T-helper 2 cell (primary cell): ENCODE measurements at regions not wholly inside any gene's neighbourhood (a gene's known extent, or its start where the extent isn't known, plus 50 kb on each side); places are given as distances from the start of the nearest gene placed in this dataset.
A peak's percentile ranks its signal among the peaks of the same experiment; 100 is the strongest.

Experiments used
- DNase-seq, 5 experiments: peaks; one replicate each; pipeline versions ENCODE4 v3.0.0 to v3.0.0-alpha.2; 2012 to 2022

- no peak for DNase-seq
These were observed 92.0 kb upstream of the SNTG2 start for GRCh38 chr2:858646-859045.

GRCh38 chr2:857937-858336 lies 92.7 kb upstream of the SNTG2 start:
- DNase-seq = no peak

- DNase-seq = no peak
These were observed 93.6 kb upstream of the SNTG2 start for GRCh38 chr2:857081-857480.

DNA sequence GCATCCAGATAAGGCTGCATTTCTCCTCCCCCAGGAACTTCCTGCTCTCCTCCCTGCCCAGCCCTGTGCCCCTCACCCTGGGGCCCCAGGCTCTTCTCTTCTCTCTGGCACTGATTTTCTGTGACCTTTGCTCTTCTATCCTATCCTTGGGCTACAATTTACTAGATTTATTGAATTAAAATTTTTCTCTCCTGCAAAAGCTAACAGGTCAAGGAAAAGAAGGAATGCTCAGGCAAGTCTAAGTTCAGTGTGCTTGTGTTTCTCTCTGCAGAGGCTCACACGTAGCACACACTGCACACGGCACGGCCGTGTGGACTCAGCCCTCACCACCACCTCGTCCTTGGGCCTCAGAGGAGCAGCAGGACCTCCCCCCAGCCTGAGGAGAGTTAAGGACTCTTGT lies 94.2 kb upstream of the SNTG2 start:
- DNase-seq = no peak

- DNase-seq = no peak
These were observed 94.6 kb upstream of the SNTG2 start for GRCh38 chr2:856041-856440.

DNA sequence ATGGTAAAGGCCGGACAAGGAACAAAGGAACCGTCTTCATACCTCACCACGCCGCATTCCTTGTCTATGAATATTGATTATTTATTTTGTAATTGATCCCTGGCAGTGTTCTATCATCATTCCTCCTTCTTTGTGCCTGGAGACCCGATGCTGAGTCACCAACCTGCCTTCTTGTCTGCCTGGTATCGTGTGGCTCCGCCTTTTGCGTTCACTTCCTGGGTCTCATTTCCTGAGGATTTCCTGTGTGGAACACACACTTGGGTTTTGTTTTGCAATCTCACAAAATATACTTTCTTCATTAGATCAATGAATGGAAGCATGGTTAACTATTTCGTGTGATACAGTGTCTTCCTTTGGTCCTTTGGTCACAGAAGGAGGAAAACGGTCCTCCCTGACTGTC lies 95.5 kb upstream of the SNTG2 start:
- DNase-seq = peak in 1 of 5 experiments; percentile 71

GRCh38 chr2:854460-854859 lies 96.2 kb upstream of the SNTG2 start:
- DNase-seq = peak in 1 of 5 experiments; percentile 56

DNA sequence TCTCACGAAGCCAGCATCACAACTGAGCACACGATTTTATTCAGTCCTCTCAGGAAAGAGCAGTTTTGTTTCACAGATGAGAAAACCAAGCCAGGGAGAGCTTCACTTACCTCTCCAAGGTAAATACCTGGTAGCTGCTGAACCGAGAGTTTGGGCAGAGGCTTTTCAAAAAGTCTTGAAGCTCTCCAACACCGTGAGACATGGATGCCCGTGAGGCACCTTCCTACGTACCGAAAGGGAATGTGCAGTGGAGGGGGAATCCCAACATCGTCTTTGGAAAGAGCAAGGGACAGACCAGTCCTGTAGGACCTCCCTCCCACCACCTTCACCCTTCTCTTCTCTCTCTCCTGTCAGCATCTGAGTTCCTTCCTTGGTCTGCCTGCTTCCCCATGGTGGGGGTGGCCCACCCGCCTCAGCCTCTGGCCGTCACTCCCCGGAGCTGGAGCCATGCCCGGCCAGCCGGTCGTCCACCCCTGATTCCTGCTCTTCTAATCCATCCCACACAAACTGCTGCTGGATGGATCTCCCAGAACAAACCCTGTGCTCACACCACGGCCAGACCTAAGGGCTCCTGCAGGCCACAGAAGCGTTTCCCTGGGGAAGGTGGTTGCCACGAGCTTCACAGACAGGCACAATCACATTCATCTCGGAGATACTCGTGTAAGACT lies 97.3 kb upstream of the SNTG2 start:
- DNase-seq = no peak

- DNase-seq = no peak
These were observed 98.5 kb upstream of the SNTG2 start for GRCh38 chr2:852168-852567.

DNA sequence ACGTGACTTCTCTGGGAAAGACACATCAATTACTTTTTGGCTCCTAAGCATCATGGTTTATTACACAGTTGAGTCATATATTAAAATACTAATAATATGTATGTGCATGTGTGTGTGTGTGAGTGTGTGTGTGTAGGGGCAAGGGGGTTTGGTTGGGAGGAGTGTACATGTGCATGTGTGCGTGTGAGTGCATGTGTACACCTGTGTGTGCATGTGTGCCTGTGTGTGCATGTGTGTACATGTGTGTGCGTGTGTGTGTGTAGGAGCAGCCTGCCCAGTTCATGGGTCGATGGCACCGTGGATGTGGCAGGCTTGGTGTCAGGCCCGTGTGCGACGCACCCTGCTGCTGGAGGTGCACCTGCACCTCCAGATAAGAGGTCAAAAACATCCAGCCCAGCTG lies 99.0 kb upstream of the SNTG2 start:
- DNase-seq = no peak

DNA sequence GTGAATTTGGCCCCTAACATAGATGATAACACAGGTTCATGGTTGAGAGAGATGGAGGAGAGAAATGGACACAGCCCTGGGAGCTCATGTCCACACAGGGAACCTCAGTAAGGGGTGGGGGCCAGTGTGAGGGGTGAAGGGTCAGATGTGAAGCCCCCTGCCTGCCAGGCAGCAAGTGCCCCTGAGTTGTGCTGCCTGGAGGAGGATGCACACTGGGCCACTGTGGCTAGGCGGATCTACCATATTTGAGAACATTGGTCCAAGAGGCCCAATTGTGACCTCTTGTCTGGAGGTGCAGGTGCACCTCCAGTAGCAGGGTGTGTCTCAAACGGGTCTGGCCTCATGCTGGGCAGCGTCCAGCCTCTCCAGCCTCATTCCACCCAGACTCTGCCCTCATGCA lies 99.6 kb upstream of the SNTG2 start:
- DNase-seq = no peak

DNA sequence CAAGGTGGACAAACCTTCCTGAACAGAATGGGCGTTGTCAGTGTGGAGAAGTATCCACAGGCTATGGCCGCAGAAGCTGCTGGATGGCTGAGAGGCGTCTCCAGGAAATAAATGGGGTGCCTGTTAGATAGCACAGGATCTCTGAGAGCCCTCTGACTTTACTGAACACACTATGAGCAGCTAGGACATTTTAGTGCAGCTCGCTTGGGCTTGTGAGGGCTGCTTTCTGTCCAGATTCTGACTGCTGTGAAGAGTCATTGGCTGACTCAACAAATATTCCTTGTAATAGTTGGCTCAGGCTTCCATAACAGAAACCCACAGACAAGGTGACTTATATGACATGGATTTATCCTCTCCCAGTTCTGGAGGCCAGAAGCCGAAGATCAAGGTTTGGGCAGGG lies 100.2 kb upstream of the SNTG2 start:
- no peak for DNase-seq

DNA sequence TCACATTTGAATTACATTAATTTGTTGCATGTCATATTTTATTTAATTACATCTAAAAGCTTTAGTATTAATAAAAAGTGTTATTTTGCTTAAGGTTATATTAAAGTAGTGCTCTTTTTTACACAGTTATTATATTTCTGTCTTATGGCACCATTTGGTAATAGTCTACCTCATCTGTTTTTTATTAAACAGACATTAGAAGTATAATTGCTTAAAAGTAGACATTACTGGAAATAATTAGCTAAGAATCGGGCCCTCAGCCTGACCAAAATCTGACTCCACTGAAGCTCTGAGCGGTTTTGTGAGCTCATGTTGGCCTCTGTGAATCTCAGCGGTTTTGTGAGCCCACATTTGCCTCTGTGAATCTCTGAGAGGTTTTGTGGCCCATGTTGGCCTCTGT lies 102.5 kb upstream of the SNTG2 start:
- DNase-seq = no peak

- DNase-seq = no peak
These were observed 103.0 kb upstream of the SNTG2 start for GRCh38 chr2:847669-848068.

- no peak for DNase-seq
These were observed 105.9 kb upstream of the SNTG2 start for GRCh38 chr2:844715-845114.

DNA sequence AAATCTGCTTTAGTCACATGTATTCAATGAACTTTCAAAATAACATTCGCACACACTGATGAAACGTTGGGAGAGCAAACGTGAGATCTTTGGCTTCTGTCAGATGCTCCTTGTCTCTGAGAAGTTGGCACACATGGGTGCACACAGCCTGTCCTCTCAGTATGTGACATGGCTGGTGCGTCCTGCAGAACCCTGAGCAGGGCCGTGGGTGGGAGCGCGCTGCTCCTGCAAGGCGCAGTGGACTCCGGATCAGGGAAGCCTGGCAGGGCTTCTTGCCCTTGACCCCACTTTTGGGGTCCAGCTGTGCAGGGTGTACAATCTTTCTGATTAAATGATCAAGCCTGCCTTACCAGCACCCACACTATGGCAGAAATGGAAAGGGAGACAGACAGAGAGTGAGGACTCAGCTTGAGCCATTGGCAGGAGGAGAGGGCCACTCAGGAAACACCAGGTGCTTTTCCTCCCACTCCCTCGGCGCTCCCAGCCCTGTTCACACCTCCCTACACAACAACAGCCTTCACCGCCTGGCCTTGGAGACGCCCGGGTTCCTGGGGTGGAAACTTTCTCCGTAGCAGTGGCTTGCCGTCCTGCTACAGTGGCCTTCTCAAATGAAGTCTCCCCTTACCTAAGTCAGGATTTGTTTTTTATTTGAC lies 108.4 kb upstream of the SNTG2 start:
- no peak for DNase-seq

DNA sequence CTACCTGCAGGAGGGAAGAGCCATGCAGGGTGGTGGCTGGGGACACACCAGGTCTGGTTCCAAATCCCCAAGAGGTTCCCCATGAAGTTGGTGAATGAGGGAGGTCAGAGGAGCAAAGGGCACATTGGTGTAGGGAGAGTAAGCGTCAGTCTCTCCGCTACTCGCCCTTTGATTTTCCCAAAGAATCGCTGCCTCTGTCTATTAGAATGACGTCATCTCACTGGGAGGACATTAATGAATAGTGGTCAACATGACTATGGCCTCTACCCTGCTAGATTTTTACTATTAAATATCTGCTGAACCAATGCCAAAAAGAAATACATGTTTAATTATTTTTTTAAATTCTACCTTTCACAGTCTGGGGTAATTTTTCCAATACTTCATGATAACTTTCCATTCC lies 109.6 kb upstream of the SNTG2 start:
- DNase-seq = no peak

DNA sequence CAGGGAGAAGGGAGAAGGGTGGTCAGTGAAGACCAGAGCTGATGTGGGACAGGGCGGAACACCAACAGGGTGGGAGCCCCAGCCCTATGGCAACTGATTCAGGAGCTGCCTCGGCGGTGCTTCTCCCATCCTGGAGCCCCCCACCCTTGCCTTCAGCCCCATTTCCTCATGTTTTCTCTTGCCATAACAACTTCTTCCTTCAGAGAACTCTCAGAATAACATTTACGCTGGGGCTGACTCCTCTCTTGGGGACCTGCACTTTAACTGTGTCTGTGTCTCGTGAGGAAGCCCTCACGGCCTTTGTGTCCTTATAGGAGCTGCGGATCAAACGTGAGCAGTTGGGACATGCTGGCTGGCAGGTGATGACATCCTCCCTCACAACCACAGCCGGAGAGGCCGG lies 116.4 kb upstream of the SNTG2 start:
- DNase-seq = no peak

DNA sequence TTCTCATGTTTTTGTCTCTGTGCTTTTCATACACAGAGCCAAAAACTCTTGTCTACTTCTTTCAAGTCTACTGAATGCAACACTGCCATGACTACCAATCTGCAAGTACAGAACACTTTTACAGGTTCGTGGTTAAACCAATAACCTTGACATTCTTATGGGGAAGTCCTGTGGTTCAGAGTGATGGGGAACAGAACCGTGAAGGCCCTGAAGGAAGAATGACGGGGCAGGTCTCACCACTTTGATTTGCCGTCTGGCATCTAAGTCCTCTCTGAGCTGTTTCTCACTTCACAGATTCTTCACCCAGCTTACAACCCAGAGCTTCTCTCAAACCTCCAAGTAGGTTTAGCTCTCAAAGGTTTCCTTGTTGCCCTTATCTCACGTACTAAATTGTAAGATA lies 117.5 kb upstream of the SNTG2 start:
- DNase-seq = peak in 1 of 5 experiments; percentile 22

DNA sequence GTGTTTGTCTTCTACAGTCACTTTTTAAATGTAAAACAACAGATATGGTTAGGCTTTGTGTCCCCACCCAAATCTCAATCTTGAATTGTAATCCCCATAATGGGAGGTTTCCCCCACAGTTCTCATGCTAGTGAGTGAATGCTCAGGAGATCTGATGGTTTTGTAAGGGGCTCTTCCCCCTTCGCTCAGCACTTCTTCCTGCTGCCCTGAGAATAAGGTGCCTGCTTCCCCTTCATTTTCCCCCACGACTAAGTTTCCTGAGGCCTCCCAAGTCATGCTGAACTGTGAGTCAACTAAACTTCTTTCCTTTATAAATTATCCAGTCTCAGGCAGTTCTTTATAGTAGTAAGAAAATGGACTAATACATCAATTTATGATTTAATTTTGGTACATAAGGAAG lies 118.0 kb upstream of the SNTG2 start:
- no peak for DNase-seq

- DNase-seq = no peak
These were observed 119.0 kb upstream of the SNTG2 start for GRCh38 chr2:831622-832021.

GRCh38 chr2:831225-831536 lies 119.5 kb upstream of the SNTG2 start:
- DNase-seq = no peak

DNA sequence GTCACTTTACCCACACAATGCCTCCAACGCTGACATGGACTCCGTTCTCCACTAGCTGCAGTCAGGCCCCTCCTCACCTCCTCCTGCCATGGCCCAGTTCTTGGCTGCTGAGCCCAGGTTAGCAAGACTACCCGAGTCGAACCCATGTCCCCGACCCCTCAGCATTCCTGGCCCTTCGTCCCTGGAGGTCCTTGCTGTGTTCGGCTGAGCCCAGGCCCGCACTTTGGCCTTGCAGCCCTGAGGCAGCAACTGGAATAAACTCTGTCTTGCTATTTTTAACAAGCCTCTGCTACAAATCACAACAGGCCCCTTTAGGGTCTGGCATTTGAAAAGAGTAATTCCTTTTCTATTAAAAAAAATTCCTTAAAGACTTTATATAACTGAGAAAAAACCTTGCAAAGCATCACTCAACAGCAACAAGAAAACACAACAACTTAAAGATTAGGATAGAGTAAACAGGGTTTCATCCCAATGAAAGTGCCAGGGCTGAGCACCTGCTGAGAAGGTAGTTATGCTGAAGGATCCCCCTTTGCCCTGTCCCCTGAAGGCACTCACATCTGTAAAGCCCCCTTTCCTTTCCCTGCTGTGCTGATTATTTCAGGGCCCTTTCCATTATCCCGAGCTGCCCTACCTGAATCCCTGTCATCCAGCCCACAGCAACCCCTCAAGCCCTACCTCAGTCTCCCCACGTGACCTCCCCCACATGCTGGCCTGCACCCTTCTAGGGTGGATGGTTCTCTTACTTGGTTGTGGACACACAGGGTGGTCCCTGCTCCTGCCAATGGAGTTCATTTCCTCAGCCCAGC lies 120.0 kb upstream of the SNTG2 start:
- no peak for DNase-seq

DNA sequence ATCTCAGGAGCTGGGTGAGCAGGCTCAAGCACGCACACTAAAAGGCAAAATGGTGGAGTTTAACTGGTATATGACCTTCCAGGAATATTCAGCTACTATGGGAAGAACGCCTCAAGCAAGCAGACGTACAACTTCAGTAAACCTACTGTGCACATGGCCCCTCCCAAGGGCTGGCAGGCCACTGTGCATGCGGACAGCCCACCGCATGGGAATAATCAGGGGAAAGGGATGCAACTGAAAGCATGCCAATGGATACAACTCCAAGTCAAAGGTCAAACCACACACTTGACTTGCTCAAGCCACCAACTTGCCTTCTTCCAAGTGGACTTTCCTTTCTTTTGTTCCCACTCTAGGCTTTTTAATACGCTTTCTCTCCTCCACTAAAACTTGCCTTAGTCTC lies 121.6 kb upstream of the SNTG2 start:
- no peak for DNase-seq
